GM10266 (cell line): ENCODE measurements at regions not wholly inside any gene's neighbourhood (a gene's known extent, or its start where the extent isn't known, plus 50 kb on each side); places are given as distances from the start of the nearest gene placed in this dataset.

Source experiments
- DNase-seq: peaks from one replicate; pipeline ENCODE4 v3.0.0; 2012; ENCODE audit errors: extremely low spot score
- TF ChIP-seq, protein P1 (sequence below): IDR thresholded peaks from 2 replicates; pipeline ENCODE4 v1.5.1; 2012; ENCODE audit warnings: mild to moderate bottlenecking, low read depth; ENCODE audit not compliant: control insufficient read depth, insufficient read depth; ENCODE audit errors: missing control alignments

DNA sequence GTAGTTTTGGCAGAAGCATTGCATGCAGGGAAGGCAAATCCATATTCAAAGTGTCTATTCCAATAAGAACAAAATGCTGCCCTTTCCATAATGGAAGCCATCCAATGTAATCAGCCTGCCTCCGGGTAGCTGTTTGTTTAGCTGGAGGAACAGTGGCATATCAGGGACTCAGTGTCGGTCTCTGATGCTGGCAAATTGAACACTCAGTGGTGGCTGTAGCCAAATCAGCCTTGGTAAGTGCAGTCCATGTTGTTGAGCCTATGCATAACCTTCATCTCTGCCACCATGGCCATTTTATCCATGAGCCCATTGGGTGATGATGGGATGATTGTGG, 147.8 kb upstream of the MAX start:
- DNase-seq, result no peak
- TF ChIP-seq, protein P1, sequence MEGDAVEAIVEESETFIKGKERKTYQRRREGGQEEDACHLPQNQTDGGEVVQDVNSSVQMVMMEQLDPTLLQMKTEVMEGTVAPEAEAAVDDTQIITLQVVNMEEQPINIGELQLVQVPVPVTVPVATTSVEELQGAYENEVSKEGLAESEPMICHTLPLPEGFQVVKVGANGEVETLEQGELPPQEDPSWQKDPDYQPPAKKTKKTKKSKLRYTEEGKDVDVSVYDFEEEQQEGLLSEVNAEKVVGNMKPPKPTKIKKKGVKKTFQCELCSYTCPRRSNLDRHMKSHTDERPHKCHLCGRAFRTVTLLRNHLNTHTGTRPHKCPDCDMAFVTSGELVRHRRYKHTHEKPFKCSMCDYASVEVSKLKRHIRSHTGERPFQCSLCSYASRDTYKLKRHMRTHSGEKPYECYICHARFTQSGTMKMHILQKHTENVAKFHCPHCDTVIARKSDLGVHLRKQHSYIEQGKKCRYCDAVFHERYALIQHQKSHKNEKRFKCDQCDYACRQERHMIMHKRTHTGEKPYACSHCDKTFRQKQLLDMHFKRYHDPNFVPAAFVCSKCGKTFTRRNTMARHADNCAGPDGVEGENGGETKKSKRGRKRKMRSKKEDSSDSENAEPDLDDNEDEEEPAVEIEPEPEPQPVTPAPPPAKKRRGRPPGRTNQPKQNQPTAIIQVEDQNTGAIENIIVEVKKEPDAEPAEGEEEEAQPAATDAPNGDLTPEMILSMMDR, result no peak

DNA sequence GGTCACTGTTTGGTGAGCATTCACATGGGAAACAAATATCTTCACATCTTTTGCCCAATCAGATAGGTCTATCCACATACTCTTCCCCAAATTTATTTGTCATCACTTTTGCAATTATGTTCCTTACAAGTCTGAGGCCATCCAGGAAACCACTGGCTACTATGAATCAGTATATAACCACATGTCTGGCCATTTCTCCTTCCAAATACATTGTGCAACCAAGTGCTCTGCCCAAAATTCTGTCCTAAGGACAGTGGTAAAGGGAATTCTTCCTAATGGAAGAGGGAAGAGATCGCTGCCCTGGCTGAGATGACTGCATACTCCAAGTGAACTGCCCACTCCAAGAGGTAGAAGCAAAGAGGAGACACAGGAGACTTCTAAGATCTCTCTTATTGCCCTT, 148.9 kb upstream of the MAX start:
- no peak for DNase-seq

GRCh38 chr14:65252482-65253255, 150.4 kb upstream of the MAX start:
- no peak for DNase-seq
- TF ChIP-seq, protein P1, result no peak

More for the DNA sequence above, 148.9 kb upstream of the MAX start:
- TF ChIP-seq, protein P1, result no peak

DNA sequence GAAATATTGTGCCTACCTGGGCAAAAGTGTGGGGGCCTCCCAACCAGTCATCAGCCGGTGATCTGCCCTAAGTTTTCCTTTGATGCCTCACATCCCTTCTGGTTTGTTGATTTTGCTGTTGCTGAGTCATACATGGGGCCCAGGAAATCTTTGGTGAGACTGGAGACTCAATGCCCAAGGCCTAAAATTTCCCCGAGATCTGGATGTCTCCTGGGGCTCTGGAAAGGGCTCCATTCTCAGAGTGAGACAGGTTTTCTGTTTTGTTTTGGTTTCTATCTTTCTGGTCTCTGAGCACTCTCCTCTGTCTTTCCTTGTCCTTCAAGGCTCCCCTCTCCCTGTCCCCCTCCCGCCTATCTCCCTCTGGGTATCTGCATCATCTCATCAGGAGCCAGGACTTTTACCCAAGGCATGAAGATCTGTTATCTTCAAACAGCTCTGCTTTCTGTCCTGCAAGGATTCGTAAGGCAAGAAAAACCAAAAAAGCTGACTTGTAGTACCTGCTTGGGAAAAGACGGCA, 152.8 kb upstream of the MAX start:
- DNase-seq, result no peak
- TF ChIP-seq, protein P1, result no peak

DNA sequence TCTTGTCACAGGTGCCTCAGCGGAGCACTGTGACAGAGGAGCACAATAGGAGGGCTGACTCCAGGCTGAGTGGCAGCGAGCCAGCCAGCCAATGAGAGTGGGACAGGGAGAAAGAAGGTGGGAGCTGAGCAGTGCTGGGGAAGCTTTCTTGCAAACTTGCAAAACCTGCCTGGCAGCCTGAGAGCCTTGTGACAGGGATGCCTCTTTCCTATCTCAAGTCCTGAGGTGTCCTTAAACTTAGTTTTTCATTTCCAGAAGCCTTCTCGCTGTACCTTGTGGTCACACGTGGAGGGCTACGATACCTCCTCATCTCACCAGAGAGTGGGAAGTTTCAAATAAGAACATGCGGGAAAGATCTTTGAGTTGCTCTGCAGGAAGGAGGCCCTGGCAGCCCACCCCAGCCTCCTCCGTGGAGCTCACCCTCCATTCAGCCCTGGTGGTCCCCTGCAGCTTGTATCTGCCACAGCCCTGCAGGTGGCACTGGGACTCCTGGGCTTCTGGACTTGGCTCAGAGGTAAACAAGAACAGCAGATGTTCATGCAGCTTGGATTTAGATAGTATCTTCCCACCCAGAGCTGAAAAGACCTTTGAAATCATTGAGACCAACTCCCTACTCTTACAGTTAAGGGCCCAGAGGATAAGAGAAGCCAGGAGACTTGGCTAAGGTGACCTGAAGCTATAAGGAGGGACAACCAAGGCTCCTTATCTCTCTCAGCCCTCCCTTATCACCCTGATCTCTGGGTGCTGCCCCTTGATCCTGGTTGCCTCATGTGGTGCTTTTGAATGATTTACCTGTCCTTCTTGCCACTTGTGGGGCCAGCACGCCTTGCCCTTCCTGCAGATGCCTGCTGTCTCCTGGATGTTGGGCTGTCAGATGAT, 153.5 kb upstream of the MAX start:
- TF ChIP-seq, protein P1, result no peak
- no peak for DNase-seq

GRCh38 chr14:65256714-65257113, 154.4 kb upstream of the MAX start:
- DNase-seq, result no peak
- TF ChIP-seq, protein P1, result no peak
